Common myeloid progenitor, CD34-positive (primary cell): ENCODE measurements at regions not wholly inside any gene's neighbourhood (a gene's known extent, or its start where the extent isn't known, plus 50 kb on each side); places are given as distances from the start of the nearest gene placed in this dataset.
A peak's percentile ranks its signal among the peaks of the same experiment; 100 is the strongest.

Source experiments
- CTCF ChIA-PET: fragments of 350-600 bp; sonication (Branson Sonifier 250); formaldehyde crosslinking; loops from one replicate; lab custom pipeline; 2021; ENCODE audit warnings: antibody characterized with exemption; lab: Charles Lee
- POLR2A ChIA-PET: fragments of 350-600 bp; sonication (Branson Sonifier 250); formaldehyde crosslinking; loops from one replicate; lab custom pipeline; 2021; ENCODE audit warnings: antibody characterized with exemption; lab: Charles Lee
- DNase-seq, 3 donors: peaks; one replicate each; pipeline versions ENCODE4 v3.0.0 to v3.0.0-alpha.2; 2013
- H3K27ac ChIP-seq, 2 experiments: 1 replicate in 1 of 2; 2 replicates in 1 of 2; pipeline ENCODE4 v1.7.0; 2013; ENCODE audit warnings: inconsistent platforms in 2 of 2, low read length in 2 of 2, mild to moderate bottlenecking in 2 of 2, low read depth in 1 of 2, moderate library complexity in 1 of 2; ENCODE audit not compliant: severe bottlenecking in 2 of 2, insufficient read depth in 1 of 2, poor library complexity in 1 of 2
- H3K27me3 ChIP-seq, 5 experiments: replicated peaks in 2 of 5; 1 replicate in 3 of 5; 2 replicates in 2 of 5; pipeline versions ENCODE4 v1.6.1 to v1.7.0; 2013; ENCODE audit warnings: low read length in 4 of 5, mild to moderate bottlenecking in 2 of 5, moderate library complexity in 2 of 5, inconsistent platforms in 1 of 5; ENCODE audit not compliant: insufficient read depth in 5 of 5, control insufficient read depth in 4 of 5
- H3K36me3 ChIP-seq, 4 experiments: 1 replicate in 2 of 4; 2 replicates in 2 of 4; pipeline versions ENCODE4 v1.6.1 to v1.7.0; 2013; ENCODE audit warnings: low read length in 3 of 4, control low read depth in 1 of 4, mild to moderate bottlenecking in 1 of 4; ENCODE audit not compliant: control insufficient read depth in 4 of 4, insufficient read depth in 4 of 4
- H3K4me1 ChIP-seq, 4 experiments: 1 replicate in 3 of 4; 2 replicates in 1 of 4; pipeline versions ENCODE4 v1.6.1 to v1.7.1; 2013; ENCODE audit warnings: low read length in 3 of 4, mild to moderate bottlenecking in 3 of 4, control low read depth in 1 of 4, inconsistent platforms in 1 of 4, moderate library complexity in 1 of 4; ENCODE audit not compliant: control insufficient read depth in 4 of 4, insufficient read depth in 4 of 4; ENCODE audit errors: control extremely low read depth in 1 of 4
- H3K4me3 ChIP-seq, 7 experiments: 1 replicate in 4 of 7; 2 replicates in 3 of 7; pipeline versions ENCODE4 v1.5.1 to v1.7.0; 2013; ENCODE audit warnings: mild to moderate bottlenecking in 7 of 7, low read length in 6 of 7, moderate library complexity in 6 of 7, inconsistent platforms in 2 of 7, low read depth in 2 of 7, control low read depth in 1 of 7; ENCODE audit not compliant: insufficient read depth in 4 of 7, control insufficient read depth in 1 of 7; ENCODE audit errors: extremely low read depth in 1 of 7
- H3K9me3 ChIP-seq, 5 experiments: 1 replicate in 4 of 5; 2 replicates in 1 of 5; pipeline versions ENCODE4 v1.6.1 to v1.7.1; 2013; ENCODE audit warnings: low read length in 4 of 5, mild to moderate bottlenecking in 2 of 5, inconsistent platforms in 1 of 5, low read depth in 1 of 5, moderate library complexity in 1 of 5; ENCODE audit not compliant: control insufficient read depth in 4 of 5, insufficient read depth in 2 of 5; ENCODE audit errors: control extremely low read depth in 1 of 5
- WGBS: methylation state at CpG from one replicate; pipeline ENCODE4 v1.1.5; 2013; ENCODE audit not compliant: insufficient coverage; 5-methylcytosine and 5-hydroxymethylcytosine counted together

DNA sequence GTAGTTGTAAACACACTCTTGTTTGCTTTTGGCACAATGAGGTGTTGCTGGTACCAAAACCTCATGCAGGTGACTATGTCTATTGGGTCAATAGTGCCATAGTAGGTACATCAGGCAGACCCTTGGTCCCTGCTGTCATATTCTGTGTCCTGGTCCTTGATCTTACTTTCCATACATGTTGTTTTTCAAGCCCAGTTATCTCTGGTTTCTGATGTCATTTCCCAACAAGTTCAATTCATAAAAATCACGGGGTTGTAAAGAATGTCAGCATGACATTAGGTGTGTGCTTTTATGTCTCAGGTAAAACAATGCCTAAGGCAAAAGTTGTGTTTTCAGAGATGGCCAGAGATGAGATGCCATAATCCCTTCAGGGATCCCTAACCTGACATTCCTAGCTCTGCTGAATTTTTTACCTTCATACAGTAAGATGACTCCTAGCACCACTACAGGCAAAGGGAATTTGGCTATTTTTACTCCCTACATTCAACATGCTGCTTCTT is 390.3 kb upstream of the PKN2 start:
- ChIA-PET POLR2A (no interaction called here), CTCF (no interaction called here)
- Histone ChIP-seq H3K36me3 (no peaks in the 10 kb centered on the region), H3K27ac (no peak overlapping the region), H3K4me3 (no peak overlapping the region), H3K4me1 (no peaks in the 10 kb centered on the region), H3K9me3 (no peaks in the 10 kb centered on the region), H3K27me3 (no peaks in the 10 kb centered on the region)
- no peak for DNase-seq
- no CpG with 5 or more reads among the region's 1 CpG for WGBS

DNA sequence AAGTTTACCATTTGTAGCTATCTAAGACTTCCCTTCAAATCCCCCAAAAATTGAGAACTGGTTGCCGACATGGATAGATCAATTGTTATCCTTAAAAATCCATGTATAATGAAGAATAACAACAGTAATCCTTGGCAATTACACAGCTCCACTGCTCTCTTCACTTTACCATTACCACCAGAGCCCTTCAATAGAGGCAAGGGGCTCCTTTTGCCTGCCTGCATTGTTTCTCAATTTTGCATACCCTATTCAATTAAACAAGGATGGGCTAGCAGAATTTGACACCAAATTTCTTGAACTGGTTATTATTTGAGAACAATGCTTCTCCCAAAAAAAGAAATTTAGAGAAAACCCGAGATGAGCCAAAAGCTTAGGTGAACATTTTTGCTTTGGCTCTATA is 387.8 kb upstream of the PKN2 start:
- peaks cover 0 to 2% (median 0%) of the 10 kb centered on the region in 5 experiments for H3K27me3 ChIP-seq
- no peaks in the 10 kb centered on the region for H3K9me3 ChIP-seq
- no peak for DNase-seq
- H3K27ac ChIP-seq: no peak overlapping the region
- WGBS: 100% methylated on average over 1 of the region's 2 CpGs
- CTCF ChIA-PET: no interaction called here
- no peaks in the 10 kb centered on the region for H3K4me1 ChIP-seq
- H3K4me3 ChIP-seq: no peak overlapping the region
- H3K36me3 ChIP-seq: no peaks in the 10 kb centered on the region
- POLR2A ChIA-PET: no interaction called here

GRCh38 chr1:88296642-88297041 is 387.4 kb upstream of the PKN2 start:
- POLR2A ChIA-PET: no interaction called here
- Histone ChIP-seq H3K9me3 (no peaks in the 10 kb centered on the region), H3K4me1 (no peaks in the 10 kb centered on the region), H3K27me3 (peaks cover 0 to 2% (median 0%) of the 10 kb centered on the region in 5 experiments), H3K4me3 (no peak overlapping the region), H3K36me3 (no peaks in the 10 kb centered on the region), H3K27ac (no peak overlapping the region)
- CTCF ChIA-PET: no interaction called here
- DNase-seq: no peak
- WGBS: no CpG with 5 or more reads among the region's 2 CpGs

GRCh38 chr1:88298506-88298905 is 385.6 kb upstream of the PKN2 start:
- peaks cover 0 to 3% (median 0%) of the 10 kb centered on the region in 4 experiments for H3K4me1 ChIP-seq
- no peak overlapping the region for H3K4me3 ChIP-seq
- DNase-seq: no peak
- peaks cover 0 to 2% (median 0%) of the 10 kb centered on the region in 5 experiments for H3K27me3 ChIP-seq
- H3K36me3 ChIP-seq: no peaks in the 10 kb centered on the region
- WGBS: 100% methylated on average over 1 of the region's 1 CpG
- no peaks in the 10 kb centered on the region for H3K9me3 ChIP-seq
- no peak overlapping the region for H3K27ac ChIP-seq
- ChIA-PET POLR2A (no interaction called here), CTCF (interaction anchor here (0.7 to 2.0 kb wide), 3 partner anchors 9 to 1010 kb away, joined by 3 to 5 read pairs (median 4); no protein-coding TSS in a partner anchor)

DNA sequence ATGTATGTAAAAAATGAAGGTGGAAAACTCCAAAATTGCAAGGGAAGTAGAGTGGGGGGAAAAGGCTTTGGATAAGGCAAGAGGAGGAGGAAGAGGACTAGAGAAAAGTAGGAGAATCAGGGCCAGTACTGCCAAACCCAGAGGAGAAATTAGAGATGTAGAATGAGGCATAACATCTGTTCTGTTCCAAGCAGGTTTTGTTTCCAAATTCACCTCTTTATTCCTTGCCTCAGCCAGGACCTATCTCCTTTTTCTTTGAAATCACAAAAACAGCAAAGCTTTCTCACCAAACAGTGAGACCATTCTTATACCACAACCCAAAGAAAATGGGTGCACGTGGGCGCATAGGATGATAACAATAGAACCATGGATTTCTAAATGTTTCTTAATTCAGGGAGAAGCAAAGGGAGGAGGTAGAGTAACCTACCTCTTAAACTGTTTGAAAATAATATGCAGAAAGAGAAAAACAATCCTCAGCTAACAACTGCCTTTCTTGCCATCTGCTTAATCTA is 383.3 kb upstream of the PKN2 start:
- H3K27me3 ChIP-seq: peaks cover 0 to 2% (median 0%) of the 10 kb centered on the region in 5 experiments
- ChIA-PET POLR2A (no interaction called here), CTCF (no interaction called here)
- no peaks in the 10 kb centered on the region for H3K36me3 ChIP-seq
- no peaks in the 10 kb centered on the region for H3K9me3 ChIP-seq
- no CpG with 5 or more reads among the region's 2 CpGs for WGBS
- no peak overlapping the region for H3K27ac ChIP-seq
- no peak overlapping the region for H3K4me3 ChIP-seq
- peaks cover 0 to 3% (median 0%) of the 10 kb centered on the region in 4 experiments for H3K4me1 ChIP-seq
- no peak for DNase-seq

- ChIA-PET CTCF (interaction anchor here (1.0 to 2.8 kb wide), 6 partner anchors 119 to 1164 kb away, joined by 3 to 19 read pairs (median 3); no protein-coding TSS in a partner anchor), POLR2A (no interaction called here)
- WGBS: 91% methylated on average over 1 of the region's 4 CpGs
- no peak overlapping the region for H3K27ac ChIP-seq
- H3K4me1 ChIP-seq: peaks cover 0 to 3% (median 0%) of the 10 kb centered on the region in 4 experiments
- no peaks in the 10 kb centered on the region for H3K9me3 ChIP-seq
- H3K36me3 ChIP-seq: no peaks in the 10 kb centered on the region
- DNase-seq: peak; percentile 45 to 72 (median 60)
- H3K4me3 ChIP-seq: no peak overlapping the region
- peaks cover 0 to 2% (median 0%) of the 10 kb centered on the region in 5 experiments for H3K27me3 ChIP-seq
These were observed 381.1 kb upstream of the PKN2 start for GRCh38 chr1:88302843-88303486.

- CTCF ChIA-PET: no interaction called here
- no peak for DNase-seq
- no peaks in the 10 kb centered on the region for H3K36me3 ChIP-seq
- no peaks in the 10 kb centered on the region for H3K27me3 ChIP-seq
- peaks cover 0 to 4% (median 0%) of the 10 kb centered on the region in 5 experiments for H3K9me3 ChIP-seq
- no peak overlapping the region for H3K4me3 ChIP-seq
- POLR2A ChIA-PET: no interaction called here
- no peaks in the 10 kb centered on the region for H3K4me1 ChIP-seq
- 100% methylated on average over 1 of the region's 1 CpG for WGBS
- no peak overlapping the region for H3K27ac ChIP-seq
These were observed 372.8 kb upstream of the PKN2 start for GRCh38 chr1:88311265-88311664.
